ENCODE measurements at regions not wholly inside any gene's neighbourhood (a gene's known extent, or its start where the extent isn't known, plus 50 kb on each side); places are given as distances from the start of the nearest gene placed in this dataset.

- TF ChIP-seq CTCF (IDR thresholded peaks at IDR 0.05; ENCODE audit: insufficient read depth, missing control alignments) = no peak
- DNase-seq (ENCODE audit: insufficient read length, low spot score) (no peak), FAIRE-seq (no peak)
Measured at GRCh38 chr2:42914314-42914713, 121.9 kb upstream of the HAAO start.

DNA sequence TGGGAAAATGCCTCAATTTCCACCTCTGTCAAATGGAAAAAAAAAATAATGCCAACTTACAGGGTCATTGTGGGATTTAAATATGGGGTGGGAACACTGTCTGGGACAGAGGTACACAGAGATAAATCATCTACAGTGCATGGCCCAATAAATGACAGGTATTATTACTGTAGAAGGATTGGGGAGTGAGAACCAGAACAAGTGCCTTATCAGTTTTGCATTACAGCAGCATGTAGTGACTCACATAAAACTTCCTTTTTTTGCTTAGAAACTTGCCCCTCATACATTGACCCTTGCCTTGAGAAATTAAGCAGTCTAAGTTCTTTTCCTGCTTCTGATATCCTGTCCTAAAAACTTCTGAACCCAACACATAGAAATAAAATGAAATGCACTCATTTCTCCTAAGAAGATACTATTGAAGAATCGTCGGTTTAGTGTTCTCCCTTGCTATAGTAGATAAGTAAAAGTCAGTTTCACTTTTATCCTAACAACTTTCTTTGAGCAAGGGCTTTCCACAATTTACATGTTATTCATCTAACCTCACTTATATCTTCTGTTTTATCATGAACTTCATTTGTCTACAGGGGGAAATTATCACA, 121.0 kb upstream of the HAAO start:
- FAIRE-seq (no peak), DNase-seq (ENCODE audit: insufficient read length, low spot score) (no peak)
- no peak for TF ChIP-seq CTCF (IDR thresholded peaks at IDR 0.05; ENCODE audit: insufficient read depth, missing control alignments)

- DNase-seq (ENCODE audit: insufficient read length, low spot score) = no peak
- no peak for TF ChIP-seq CTCF (IDR thresholded peaks at IDR 0.05; ENCODE audit: insufficient read depth, missing control alignments)
- FAIRE-seq = no peak
Measured at GRCh38 chr2:42910645-42911405, 118.4 kb upstream of the HAAO start.

GRCh38 chr2:42909966-42910365, 117.6 kb upstream of the HAAO start:
- FAIRE-seq (no peak), DNase-seq (ENCODE audit: insufficient read length, low spot score) (no peak)

GRCh38 chr2:42908518-42909200, 116.3 kb upstream of the HAAO start:
- TF ChIP-seq CTCF (IDR thresholded peaks at IDR 0.05; ENCODE audit: insufficient read depth, missing control alignments) = no peak
- DNase-seq (ENCODE audit: insufficient read length, low spot score) (no peak), FAIRE-seq (no peak)

More at GRCh38 chr2:42909966-42910365, 117.6 kb upstream of the HAAO start:
- no peak for TF ChIP-seq CTCF (IDR thresholded peaks at IDR 0.05; ENCODE audit: insufficient read depth, missing control alignments)

- DNase-seq (ENCODE audit: insufficient read length, low spot score) (no peak), FAIRE-seq (no peak)
- no peak for TF ChIP-seq CTCF (IDR thresholded peaks at IDR 0.05; ENCODE audit: insufficient read depth, missing control alignments)
Measured at GRCh38 chr2:42907835-42908234, 115.5 kb upstream of the HAAO start.
